T-helper 1 cell treated with Interleukin-12 subunit alpha and Interleukin-12 subunit beta and Interleukin-4 antibody, amounts not matched to agents 30 ng/mL and 1 ng/mL, for 36 hours (primary cell): ENCODE measurements at regions not wholly inside any gene's neighbourhood (a gene's known extent, or its start where the extent isn't known, plus 50 kb on each side); places are given as distances from the start of the nearest gene placed in this dataset.
"Not testable (repeated sequence)": the region's sequence is repeated elsewhere in the genome, so short reads cannot be mapped to it uniquely, and the experiment has no call there.

Experiments used
- intact Hi-C: fragments of 100-400 bp; cut with micrococcal nuclease; formaldehyde crosslinking; loops from one replicate; pipeline ENCODE4 v1.15.1; 2024

DNA sequence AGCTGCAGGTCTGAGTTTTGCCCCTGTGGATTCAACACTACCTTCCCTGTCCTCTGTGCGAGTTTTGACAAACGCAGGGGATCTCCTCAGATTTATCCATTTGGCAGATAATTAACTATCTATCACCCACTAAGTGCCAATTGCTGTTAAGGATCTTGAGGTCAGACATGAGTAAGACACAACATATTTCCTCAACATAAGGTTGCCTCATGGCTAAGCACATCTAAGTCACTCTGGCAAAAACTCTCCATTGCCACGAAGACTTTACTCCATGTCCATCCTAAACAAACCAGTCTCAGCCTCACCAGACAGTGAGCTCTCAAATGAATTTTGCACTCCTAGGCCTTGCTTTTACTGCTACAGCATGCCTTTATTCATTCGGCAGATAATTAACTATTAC is 408.4 kb downstream of the MAFB start:
- intact Hi-C loops: no loop called here

DNA sequence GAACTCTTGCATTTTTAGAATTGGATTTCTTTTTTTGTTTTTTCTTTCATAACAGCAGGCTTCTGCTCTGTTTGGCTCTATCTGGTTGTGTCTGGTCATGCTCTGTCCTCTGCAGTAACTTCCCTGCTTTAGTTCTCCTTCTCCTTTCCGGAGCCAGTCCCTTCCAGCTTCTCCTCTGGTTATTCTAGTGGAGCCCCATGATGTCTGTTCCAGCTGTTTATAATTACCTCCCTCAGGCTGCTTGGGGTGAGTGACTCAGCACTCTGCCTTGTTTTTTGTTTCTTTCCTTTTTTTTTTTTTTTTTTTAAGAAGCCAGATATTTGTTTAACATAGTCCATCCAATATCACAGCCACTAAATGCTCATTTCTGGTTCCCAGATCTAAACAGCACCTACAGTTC is 409.6 kb downstream of the MAFB start:
- intact Hi-C loops: no loop called here

DNA sequence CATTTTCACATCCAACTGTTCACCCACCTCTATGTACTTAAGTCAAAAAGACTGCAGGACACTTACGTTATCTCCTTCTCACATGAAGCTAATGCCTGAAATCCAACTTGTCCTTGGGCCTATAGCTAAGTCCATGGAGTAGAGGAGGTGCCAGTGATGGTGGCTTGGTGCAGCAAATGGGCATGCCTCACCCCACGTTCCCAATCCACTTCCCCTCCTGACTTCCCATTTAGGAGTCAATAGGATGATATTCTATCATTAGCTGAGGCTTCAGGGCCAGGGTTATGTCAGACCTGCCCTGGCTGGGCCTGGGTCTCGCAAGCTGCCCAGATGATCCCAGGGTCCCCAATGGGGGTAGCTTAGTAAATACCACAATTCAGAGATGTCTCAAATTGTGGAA is 410.4 kb downstream of the MAFB start:
- intact Hi-C loops: no loop called here

DNA sequence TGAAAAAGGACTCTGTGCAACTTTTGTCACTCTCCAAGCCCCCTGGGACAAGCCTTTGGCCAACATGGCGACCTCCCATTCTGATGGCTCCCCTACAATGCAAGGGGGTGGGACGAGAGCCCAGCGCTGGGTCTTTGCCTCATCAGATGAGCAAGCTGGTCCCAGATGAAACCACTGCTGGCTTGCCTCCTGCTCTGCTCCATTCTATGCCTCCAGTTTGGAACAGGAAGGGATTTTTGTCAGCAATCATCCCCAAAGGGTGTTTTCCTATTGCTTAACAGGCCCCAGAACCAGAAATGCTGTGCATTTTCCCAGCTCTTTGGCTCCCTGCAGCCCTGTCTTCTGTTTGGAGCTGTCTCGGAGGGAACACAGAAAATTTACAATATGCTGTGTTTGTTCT is 412.7 kb downstream of the MAFB start:
- intact Hi-C loops: no loop called here

DNA sequence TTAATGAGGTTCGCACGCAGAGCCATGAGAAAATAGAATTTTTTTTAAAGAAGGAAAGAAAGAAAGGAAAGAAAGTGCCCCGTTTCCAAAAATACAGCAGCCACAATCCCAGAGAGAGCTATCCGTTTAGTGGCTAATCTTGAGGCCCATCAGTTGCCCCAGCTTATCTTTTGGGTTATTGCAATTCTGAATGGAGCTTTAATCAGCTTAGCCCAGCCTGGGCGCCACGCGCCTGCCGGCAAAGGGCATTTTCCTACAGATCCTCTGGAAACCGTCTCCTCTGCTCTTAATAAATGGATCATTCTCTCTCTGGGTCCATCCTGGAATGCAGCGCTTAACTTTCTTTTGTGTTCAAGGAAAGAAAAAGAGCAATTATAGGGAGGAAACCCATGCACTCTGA is 413.3 kb downstream of the MAFB start:
- intact Hi-C loops: no loop called here

DNA sequence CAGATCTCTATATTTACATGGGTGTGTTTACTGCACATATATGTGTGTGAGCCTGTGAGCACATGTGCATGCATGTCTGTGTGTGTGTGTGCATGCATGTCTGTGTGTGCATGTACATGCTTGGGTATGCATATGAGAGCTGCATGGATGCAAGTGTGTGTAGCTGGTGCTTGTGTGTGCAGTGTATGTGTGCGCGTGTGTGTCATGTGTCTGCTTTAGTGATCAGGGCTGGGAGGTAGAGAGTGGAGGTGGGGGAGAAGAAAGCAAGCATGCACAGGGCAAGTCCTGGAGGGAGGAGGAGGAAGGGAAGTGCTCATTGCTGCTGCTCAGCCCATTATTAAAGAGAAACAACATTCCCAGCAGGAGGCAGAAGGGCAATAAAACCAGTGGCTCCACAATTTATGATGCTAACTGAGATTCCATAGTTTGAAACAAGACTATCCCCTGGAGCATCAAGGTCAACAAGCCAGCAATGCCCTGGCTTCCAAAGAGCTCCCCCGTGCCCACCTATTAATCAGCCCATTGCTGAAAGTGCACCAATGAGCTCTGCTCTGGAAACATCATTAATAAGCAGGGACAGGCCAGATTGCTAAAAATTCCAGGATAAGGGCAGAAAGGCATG is 414.0 kb downstream of the MAFB start:
- intact Hi-C loops: no loop called here

DNA sequence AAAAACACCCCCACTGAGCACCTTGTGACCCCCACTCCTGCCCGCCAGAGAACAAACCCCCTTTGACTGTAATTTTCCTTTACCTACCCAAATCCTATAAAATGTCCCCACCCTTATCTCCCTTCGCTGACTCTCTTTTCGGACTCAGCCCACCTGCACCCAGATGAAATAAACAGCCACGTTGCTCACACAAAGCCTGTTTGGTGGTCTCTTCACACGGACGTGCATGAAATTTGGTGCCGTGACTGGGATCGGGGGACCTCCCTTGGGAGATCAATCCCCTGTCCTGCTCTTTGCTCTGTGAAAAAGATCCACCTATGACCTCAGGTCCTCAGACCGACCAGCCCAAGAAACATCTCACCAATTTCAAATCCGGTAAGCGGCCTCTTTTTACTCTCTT is 419.8 kb downstream of the MAFB start:
- intact Hi-C loops: not testable (repeated sequence)

DNA sequence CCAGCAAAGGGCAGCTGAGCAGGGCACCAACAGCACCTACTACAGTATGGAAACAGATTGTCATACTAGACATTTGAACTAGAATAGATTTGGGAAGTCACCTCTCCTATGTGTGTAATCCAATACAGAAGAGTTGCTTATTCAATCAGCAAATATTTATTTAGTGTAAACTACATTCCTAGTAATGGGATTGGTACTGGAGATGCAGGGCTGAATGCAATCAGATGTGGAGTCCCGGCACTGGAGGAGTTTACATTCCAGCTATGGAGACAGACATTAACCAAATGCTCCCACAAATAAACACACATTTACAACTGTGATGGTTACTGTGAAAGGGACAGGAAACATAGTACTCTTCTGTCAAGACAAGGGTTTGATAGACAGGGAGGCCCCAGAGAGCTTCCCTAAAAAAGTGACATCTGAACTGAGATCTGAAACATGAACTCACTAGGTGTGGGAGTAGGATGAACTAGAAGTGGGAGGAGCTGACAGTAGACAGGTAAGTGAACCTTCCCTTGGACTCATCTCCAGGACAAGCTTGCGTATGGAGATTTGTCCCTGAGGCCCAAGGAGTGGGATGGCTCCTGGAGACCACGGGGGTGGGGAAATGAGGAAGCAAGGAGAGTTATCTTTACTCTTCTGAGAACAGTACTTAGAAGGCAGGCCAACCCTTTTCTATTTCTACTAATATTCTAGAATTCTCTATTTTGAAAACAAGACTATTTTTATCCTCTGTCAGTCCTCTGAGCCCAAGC is 420.5 kb downstream of the MAFB start:
- intact Hi-C loops: no loop called here

DNA sequence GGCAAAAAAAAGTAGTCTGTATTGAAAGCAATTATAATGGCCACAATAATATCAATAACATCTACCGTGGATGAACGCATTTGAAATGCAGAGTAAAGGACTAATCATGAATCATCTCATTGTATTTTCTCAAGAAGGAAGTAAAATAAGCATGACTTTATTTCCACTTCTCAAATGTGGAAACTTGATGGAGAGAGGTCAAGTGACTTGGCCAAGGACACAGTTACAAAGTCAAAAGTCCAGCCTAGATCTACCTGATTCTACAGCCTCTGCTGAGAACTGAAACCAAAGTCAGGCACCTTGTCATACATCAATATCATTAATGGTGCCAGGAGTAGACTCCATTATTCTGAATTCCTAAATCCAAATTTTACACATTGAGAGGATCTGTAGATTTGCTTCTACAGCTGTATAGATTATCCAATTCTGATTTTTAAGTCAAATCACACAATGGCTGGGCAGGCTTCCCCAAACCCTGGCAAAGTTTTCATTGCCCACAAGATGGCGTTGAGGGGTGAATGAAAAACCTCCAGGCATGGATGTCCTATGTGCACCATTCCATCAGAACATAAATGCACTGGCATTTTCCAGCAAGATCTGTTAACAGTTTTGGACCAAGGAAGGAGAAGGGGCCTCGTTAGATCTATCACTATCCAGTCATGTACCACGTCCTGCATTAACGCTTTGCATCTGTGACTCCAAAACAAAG is 423.1 kb downstream of the MAFB start:
- intact Hi-C loops: no loop called here

DNA sequence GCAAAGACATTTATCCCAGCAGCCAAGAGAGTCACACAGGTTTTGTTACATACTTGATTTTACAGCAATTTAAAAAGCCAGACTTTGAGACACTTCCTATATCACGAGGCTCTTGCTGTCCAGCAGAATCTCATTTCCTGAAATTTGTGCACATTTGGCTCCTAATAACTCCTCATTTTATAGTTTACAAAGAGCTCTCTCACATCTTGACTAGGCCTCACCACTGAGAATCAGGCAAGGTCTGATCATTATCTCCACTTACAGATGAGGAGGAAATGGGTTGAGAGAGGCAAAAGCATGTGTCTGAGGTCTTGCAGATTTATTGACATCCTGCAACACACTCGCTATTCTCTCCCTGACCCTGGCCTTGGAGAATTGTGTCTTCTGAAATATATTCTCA is 426.8 kb downstream of the MAFB start:
- intact Hi-C loops: no loop called here

DNA sequence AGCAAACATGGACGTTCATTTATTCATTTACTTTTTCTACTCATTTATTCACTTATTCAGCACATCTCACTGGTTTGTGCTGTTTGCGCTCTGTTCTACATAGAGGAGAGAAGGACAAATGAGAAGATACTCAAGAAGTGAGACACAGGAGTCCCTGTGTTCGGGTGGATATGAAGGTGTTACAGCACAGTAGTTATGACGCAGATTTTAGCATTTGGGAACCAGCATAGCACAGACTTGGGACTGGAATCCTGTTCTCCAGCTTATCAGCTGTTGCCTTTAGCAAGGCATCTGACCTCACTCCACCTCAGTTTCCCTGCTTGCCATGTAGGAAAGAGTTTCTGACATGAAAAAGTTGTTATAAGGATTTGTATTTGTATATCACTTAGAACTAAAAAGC is 430.1 kb downstream of the MAFB start:
- intact Hi-C loops: no loop called here

DNA sequence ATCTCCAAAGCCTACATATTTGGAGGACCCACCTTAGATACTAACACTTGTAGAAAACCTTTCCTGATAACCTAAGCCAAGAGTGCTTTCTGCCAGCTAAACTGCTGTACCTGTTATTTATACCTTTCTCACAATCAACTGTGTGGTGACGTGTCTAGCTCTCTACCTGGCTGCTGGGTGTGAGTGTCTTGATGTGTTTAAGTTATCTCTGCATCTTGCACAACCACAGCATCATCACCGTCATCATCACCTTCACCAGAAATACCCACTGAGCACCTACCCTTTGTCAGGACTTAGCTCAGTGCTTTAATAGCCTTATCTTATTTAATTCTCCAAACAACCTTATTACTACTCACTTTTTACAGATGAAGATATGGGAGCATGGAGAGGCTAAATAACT is 431.3 kb downstream of the MAFB start:
- intact Hi-C loops: no loop called here

DNA sequence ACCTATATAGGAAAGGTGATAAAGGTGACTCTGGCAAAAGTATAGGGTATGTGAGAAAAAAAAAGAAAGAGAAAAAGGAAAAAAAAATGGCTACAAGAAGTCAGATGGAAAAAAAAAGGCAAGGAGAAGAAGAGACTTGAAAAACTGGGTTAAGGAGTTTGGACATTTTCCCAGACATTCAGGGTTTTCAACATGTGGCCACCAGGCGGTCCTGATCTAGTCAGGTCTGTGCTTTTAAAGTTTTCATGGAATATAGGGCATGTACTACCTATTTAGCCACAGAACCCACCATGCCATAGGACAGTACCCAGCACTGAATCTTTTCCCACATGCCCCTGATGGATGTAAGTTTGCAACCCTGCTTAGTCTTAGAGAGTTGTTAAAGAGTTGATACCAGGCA is 433.7 kb downstream of the MAFB start:
- intact Hi-C loops: no loop called here

DNA sequence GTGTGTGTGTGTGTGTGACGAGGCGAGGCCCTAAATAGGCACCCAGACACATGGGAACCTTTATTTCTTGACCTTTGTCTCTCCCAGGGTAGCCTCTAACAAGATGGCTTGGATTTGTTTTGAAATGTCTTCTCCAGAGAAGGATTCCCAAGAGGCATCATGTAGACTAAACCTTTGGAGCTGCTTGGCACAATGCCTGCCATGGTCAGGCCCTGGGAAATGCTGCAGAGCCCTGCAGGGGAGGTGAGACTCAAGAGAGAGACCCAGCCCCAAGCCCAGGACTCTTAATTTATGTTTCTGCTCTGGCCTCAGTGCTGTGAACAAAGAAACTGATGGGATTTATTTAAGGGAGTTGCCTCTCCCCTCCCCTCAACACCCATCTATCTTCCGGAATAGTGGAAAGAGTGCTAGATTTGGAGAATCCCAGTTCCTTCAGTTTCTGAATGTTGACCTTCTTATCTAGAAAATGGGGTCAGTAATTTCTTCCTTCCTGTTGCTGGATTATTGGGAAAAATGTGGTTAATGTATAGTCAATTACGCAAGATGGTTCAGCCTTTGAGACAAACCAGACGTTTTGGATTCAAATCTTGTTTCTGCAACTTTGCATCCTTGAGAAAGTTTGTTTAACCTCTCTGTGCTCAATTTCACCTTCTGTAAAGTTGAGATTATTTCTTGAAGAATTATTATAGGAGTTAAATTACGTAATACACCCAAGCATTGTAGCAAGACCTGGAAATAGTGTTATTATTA is 434.8 kb downstream of the MAFB start:
- intact Hi-C loops: no loop called here

DNA sequence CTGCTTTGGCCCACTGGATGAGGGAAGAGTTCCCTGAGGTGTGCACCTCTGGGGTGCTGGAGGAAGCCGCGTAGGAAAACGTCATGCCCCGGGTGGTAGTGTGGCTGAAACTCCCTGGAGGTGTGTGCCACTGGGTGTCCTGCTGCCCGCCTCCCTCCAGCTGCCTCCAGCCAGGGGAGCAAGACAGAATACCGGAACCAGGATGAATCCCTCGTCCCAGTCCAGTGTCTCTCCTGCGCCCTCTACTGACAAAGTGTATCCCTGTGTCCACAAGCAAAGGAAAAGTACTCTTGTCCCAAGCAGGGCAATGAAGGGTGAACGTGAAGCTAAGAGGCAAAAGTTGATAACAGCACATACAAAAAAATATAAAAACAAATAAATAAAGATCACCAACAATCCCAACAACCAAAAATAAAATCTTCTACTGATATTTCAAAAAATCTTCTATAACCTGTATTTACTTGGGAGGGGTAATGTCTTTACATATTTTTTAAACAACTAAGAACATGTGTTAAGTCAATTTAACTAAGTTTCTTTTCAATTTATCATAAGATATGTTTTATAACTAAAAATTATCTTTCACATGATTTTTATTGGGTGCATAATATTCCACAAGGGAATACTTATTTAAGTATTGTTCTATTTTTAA is 437.6 kb downstream of the MAFB start:
- intact Hi-C loops: no loop called here

DNA sequence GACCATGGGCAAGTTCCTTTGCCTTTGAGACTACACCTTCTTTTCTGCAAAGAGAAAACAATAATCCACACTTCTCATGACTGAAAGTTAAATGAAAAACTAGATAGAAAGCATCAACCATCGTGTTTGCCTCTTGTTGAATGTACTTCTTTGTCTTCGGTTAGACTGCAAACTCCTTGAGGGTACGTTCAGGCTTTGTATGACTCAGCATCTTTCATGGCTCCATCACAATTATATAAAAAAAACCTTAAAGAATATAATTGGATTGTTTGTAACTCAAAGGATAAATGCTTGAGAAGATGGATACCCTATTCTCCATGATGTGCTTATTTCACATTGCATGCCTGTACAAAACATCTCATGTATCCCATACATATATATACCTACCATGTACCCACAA is 439.2 kb downstream of the MAFB start:
- intact Hi-C loops: loop anchor here (10.0 kb wide), 1 partner anchor 365 kb away; no protein-coding TSS in a partner anchor

DNA sequence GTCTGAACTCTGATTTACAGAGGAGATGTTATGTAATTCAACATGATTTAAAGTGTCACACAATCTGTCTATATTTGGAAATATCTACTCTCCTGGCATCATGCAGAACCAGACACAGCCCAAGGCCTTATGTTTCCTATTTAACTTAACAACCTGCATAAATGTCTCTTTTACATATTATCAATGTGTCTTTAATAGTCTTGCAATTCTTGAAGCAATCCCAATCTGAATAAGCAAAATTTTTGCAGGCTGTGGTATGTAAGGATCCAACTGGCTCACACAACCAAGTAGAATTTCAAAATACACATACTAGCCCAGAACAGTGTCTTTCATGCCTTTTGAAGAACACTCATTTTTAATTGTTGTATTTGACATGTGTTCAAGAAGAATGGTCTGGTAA is 443.2 kb downstream of the MAFB start:
- intact Hi-C loops: loop anchor here (10.0 kb wide), 1 partner anchor 361 kb away; no protein-coding TSS in a partner anchor

DNA sequence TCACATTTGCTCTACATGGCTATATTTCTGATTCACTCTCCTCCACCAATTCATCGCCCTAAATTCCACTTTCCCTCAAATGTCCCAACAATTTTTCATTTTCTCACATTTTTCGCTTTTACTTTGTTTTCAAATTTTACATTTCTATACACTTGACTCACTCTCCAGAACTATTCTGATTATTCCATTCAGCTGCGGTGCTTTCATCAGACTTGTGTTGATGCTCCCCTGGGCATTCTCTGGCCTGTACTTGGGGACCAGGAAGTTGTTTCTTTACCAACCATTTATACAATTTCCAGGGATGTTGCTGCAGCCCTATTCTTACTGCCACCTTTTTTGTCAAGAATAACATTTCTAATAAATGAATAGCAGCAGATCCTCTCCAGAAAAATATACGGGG is 444.8 kb downstream of the MAFB start:
- intact Hi-C loops: loop anchor here (10.0 kb wide), 1 partner anchor 359 kb away; no protein-coding TSS in a partner anchor

DNA sequence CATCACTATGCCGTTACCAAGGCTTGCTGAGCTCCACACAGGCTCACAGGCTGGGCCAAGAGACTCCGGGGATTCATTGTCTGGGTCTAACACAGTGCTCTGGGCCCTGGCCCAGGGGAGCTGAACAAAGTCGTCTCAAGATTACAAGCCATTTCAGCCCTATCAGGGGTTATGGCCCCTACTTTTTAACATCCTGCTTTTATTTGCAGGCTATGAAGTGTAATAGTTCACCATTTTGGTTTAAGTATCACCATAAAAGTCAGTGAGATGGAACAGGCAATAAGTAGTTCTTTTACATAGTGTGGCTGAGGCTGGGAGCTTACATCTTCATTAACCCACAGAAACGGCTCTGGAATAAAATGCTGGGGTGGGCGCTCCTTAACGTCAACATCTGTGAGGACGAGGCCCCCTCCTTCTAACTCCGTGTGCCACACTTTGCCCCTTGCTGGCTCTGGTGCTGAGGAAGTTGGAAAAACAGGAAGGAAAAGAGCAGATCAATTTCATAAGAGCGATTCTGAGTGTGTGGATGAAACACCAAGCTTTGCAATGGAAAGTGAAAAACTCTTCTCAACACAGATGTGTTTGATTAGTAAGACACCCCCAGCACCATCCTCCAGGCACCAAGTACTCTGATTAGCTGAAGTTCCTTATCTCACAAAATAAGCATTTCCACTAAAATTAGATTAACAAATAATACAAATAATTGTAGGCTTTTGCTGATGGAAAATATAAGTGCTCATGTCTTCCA is 447.3 kb downstream of the MAFB start:
- intact Hi-C loops: loop anchor here (10.0 kb wide), 1 partner anchor 357 kb away; no protein-coding TSS in a partner anchor

DNA sequence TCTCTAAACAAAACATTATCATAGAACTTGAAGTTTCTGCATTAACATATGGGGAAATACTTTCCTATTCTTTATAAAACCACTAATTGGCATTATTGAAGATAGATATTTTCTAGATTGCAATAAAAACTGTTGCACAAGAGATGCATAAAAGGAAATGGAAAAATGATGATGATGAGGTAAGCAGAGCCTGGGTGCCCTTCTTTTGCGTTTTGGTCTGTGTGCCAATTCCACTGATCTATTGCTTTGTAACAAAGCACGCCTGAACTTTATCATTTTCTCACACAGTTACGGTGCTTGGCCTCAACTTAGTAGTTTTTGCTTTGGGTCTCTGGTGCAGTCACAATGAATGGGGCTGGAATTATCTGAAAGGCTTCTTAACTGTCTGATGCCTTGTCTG is 450.5 kb downstream of the MAFB start:
- intact Hi-C loops: no loop called here
